HCT116 (cell line): ENCODE measurements at regions not wholly inside any gene's neighbourhood (a gene's known extent, or its start where the extent isn't known, plus 50 kb on each side); places are given as distances from the start of the nearest gene placed in this dataset.
"Not testable (repeated sequence)": the region's sequence is repeated elsewhere in the genome, so short reads cannot be mapped to it uniquely, and the experiment has no call there.

Experiments
- ATAC-seq: fragments of 200-7000 bp; cut with Tn5 transposase; 2 replicates; pipeline ENCODE4 v1.9.1; 2020; ENCODE audit warnings: mild to moderate bottlenecking, moderate library complexity
- BruUV-seq: library from RNA; stranded (reverse); fragments of 400-500 nt; replicated peaks from 2 replicates; lab custom pipeline; 2021; lab: Mats Ljungman, UMichigan
- CTCF ChIA-PET: fragments of 300-600 bp; sonication (Branson Sonifier 250); formaldehyde crosslinking; loops from one replicate; lab custom pipeline; 2021; ENCODE audit warnings: antibody characterized with exemption; lab: Charles Lee
- POLR2A ChIA-PET: fragments of 300-600, 350-600 bp; sonication (Branson Sonifier 250); formaldehyde crosslinking; loops from one replicate; lab custom pipeline; 2021; ENCODE audit warnings: antibody characterized with exemption; lab: Charles Lee
- RAD21 ChIA-PET, 2 experiments: fragments of 300-600 bp; sonication (Branson Sonifier 250); formaldehyde crosslinking; loops; one replicate each; lab custom pipeline; 2023; ENCODE audit warnings: low total read pairs in 2 of 2; ENCODE audit not compliant: uncharacterized antibody in 2 of 2, unreplicated experiment in 2 of 2, low non-redundant PET in 1 of 2; lab: Charles Lee
- DNase-seq: peaks from one replicate; pipeline ENCODE4 v3.0.0-alpha.2; 2010; ENCODE audit warnings: low read depth, low spot score
- H2AFZ ChIP-seq: fragments of 200-600 bp; shearing (Covaris generic), sonication (generic); 2 replicates; pipeline ENCODE4 v1.6.1; 2017; ENCODE audit warnings: low read depth, mixed run types, mixed read lengths, antibody characterized with exemption, low read length; ENCODE audit not compliant: poor library complexity, severe bottlenecking
- H3K27ac ChIP-seq: 2 replicates; pipeline ENCODE4 v1.5.1; 2012; ENCODE audit warnings: low read depth, low read length
- H3K27me3 ChIP-seq: fragments of 200-600 bp; sonication (generic); 2 replicates; pipeline ENCODE4 v1.6.1; 2016; ENCODE audit warnings: mixed run types, low read length, mixed read lengths; ENCODE audit not compliant: insufficient read depth
- H3K36me3 ChIP-seq, 2 experiments: fragments of 200-500 bp in 1 of 2; fragments of 200-600 bp in 1 of 2; sonication (Bioruptor generic) in 1 of 2; sonication (generic) in 1 of 2; 2 replicates each; pipeline versions ENCODE4 v1.5.1 to v1.6.1; 2014 to 2016; ENCODE audit warnings: low read length in 2 of 2, inconsistent platforms in 1 of 2, mixed read lengths in 1 of 2, mixed run types in 1 of 2; ENCODE audit not compliant: insufficient read depth in 2 of 2, control insufficient read depth in 1 of 2
- H3K4me1 ChIP-seq, 2 experiments: fragments of 200-600 bp in 1 of 2; sonication (generic) in 1 of 2; 2 replicates each; pipeline versions ENCODE4 v1.5.1 to v1.6.1; 2012 to 2017; ENCODE audit warnings: low read length in 2 of 2, inconsistent platforms in 1 of 2, mild to moderate bottlenecking in 1 of 2, mixed read lengths in 1 of 2, mixed run types in 1 of 2, moderate library complexity in 1 of 2; ENCODE audit not compliant: insufficient read depth in 2 of 2, control insufficient read depth in 1 of 2
- H3K4me2 ChIP-seq: fragments of 200-600 bp; sonication (generic); 2 replicates; pipeline ENCODE4 v1.6.1; 2017; ENCODE audit warnings: mixed run types, low read length, mixed read lengths
- H3K4me3 ChIP-seq, 2 experiments: fragments of 200-600 bp in 1 of 2; sonication (generic) in 1 of 2; replicated peaks in 1 of 2; 2 replicates each; pipeline ENCODE4 v1.5.1; 2011 to 2016; ENCODE audit warnings: low read length in 2 of 2, control low read depth in 1 of 2, low read depth in 1 of 2, mild to moderate bottlenecking in 1 of 2, mixed read lengths in 1 of 2, mixed run types in 1 of 2
- H3K79me2 ChIP-seq: fragments of 200-600 bp; sonication (generic); 2 replicates; pipeline ENCODE4 v1.6.1; 2017; ENCODE audit warnings: mild to moderate bottlenecking, mixed run types, low read length, moderate library complexity, mixed read lengths; ENCODE audit not compliant: insufficient read depth
- H3K9ac ChIP-seq: fragments of 200-600 bp; sonication (generic); 2 replicates; pipeline ENCODE4 v1.6.1; 2016; ENCODE audit warnings: low read length, mixed read lengths
- H3K9me2 ChIP-seq: fragments of 200-600 bp; sonication (generic), shearing (Covaris generic); 2 replicates; pipeline ENCODE4 v1.6.1; 2017; ENCODE audit warnings: mixed run types, mild to moderate bottlenecking, moderate library complexity; ENCODE audit not compliant: insufficient read depth
- H3K9me3 ChIP-seq, 2 experiments: fragments of 200-500 bp in 1 of 2; fragments of 200-600 bp in 1 of 2; sonication (Bioruptor generic) in 1 of 2; sonication (generic) in 1 of 2; 2 replicates each; pipeline ENCODE4 v1.6.1; 2014 to 2017; ENCODE audit warnings: low read length in 2 of 2, mixed read lengths in 2 of 2, inconsistent platforms in 1 of 2, low read depth in 1 of 2, mild to moderate bottlenecking in 1 of 2, mixed run types in 1 of 2, moderate library complexity in 1 of 2; ENCODE audit not compliant: control insufficient read depth in 1 of 2, insufficient read depth in 1 of 2
- H4K20me1 ChIP-seq: fragments of 200-600 bp; sonication (generic), shearing (Covaris generic); 2 replicates; pipeline ENCODE4 v1.6.1; 2017; ENCODE audit warnings: mixed run types, mild to moderate bottlenecking, moderate library complexity; ENCODE audit not compliant: insufficient read depth
- CBX3 ChIP-seq: IDR thresholded peaks from 2 replicates; pipeline ENCODE4 v1.6.1; 2012; ENCODE audit warnings: low read depth
- EGR1 ChIP-seq: IDR thresholded peaks from 2 replicates; pipeline ENCODE4 v1.6.1; 2012; ENCODE audit warnings: low read depth
- FOSL1 ChIP-seq: IDR thresholded peaks from 2 replicates; pipeline ENCODE4 v1.6.1; 2012; ENCODE audit warnings: low read depth
- POLR2A ChIP-seq: IDR thresholded peaks from 2 replicates; pipeline ENCODE4 v1.7.0; 2011; ENCODE audit warnings: borderline replicate concordance; ENCODE audit not compliant: insufficient read depth, insufficient read length; ENCODE audit errors: extremely low read depth
- SIN3A ChIP-seq: IDR thresholded peaks from 2 replicates; pipeline ENCODE4 v1.6.1; 2012; ENCODE audit warnings: low read depth
- SP1 ChIP-seq: IDR thresholded peaks from 2 replicates; pipeline ENCODE4 v1.6.1; 2012; ENCODE audit warnings: low read depth
- YY1 ChIP-seq: IDR thresholded peaks from 2 replicates; pipeline ENCODE4 v1.6.1; 2011; ENCODE audit warnings: low read length, low read depth, moderate library complexity, mild to moderate bottlenecking; ENCODE audit not compliant: insufficient replicate concordance; ENCODE audit errors: extremely low read depth
- ZFX ChIP-seq: fragments of 450-650 bp; IDR thresholded peaks from 2 replicates; pipeline ENCODE4 v1.6.1; 2017
- intact Hi-C: fragments of 100-400 bp; cut with micrococcal nuclease; formaldehyde crosslinking; loops from 2 replicates; pipeline ENCODE4 v1.10.0; 2022
- TF ChIP-seq, protein P1 (sequence below): IDR thresholded peaks from 2 replicates; pipeline ENCODE4 v1.6.1; 2011; ENCODE audit warnings: mild to moderate bottlenecking, low read length, moderate library complexity; ENCODE audit not compliant: insufficient replicate concordance; ENCODE audit errors: extremely low read depth
- TF ChIP-seq, protein P2 (sequence below): IDR thresholded peaks from 2 replicates; pipeline ENCODE4 v1.6.1; 2012

DNA sequence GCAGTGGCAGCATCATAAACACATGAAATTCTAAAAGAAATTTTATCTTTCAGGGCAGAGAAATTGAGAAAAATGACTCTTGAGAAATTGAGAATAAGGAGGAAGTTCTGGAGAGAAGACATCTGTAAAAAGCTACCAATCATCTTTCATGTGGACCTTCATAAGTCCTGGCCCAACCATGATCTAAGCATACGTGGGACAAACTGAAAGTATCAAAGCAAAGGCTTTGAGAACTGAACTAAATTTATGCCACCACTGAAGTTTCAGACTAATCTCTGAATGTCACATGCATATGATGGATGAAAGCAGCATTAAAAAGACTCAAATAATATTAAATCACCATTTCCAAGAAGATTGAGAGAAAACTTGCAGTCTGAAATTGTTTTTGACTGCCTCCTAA, 1502.8 kb upstream of the LRRTM3 start:
- POLR2A ChIA-PET: no interaction called here
- Histone ChIP-seq H4K20me1 (no peaks in the 10 kb centered on the region), H3K36me3 (no peaks in the 10 kb centered on the region), H3K9ac (no peak overlapping the region), H3K4me1 (no peaks in the 10 kb centered on the region), H2AFZ (no peak overlapping the region), H3K9me3 (no peaks in the 10 kb centered on the region), H3K27me3 (no peaks in the 10 kb centered on the region), H3K27ac (no peak overlapping the region), H3K79me2 (no peaks in the 10 kb centered on the region), H3K4me3 (no peak overlapping the region), H3K9me2 (no peaks in the 10 kb centered on the region), H3K4me2 (no peak overlapping the region)
- TF ChIP-seq, protein P1, sequence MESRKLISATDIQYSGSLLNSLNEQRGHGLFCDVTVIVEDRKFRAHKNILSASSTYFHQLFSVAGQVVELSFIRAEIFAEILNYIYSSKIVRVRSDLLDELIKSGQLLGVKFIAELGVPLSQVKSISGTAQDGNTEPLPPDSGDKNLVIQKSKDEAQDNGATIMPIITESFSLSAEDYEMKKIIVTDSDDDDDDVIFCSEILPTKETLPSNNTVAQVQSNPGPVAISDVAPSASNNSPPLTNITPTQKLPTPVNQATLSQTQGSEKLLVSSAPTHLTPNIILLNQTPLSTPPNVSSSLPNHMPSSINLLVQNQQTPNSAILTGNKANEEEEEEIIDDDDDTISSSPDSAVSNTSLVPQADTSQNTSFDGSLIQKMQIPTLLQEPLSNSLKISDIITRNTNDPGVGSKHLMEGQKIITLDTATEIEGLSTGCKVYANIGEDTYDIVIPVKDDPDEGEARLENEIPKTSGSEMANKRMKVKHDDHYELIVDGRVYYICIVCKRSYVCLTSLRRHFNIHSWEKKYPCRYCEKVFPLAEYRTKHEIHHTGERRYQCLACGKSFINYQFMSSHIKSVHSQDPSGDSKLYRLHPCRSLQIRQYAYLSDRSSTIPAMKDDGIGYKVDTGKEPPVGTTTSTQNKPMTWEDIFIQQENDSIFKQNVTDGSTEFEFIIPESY: no peak
- TF ChIP-seq SP1 (no peak), EGR1 (no peak), FOSL1 (no peak), POLR2A (no peak), ZFX (no peak), CBX3 (no peak), YY1 (no peak), SIN3A (no peak)
- TF ChIP-seq, protein P2, sequence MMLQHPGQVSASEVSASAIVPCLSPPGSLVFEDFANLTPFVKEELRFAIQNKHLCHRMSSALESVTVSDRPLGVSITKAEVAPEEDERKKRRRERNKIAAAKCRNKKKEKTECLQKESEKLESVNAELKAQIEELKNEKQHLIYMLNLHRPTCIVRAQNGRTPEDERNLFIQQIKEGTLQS: no peak
- intact Hi-C loops: no loop called here
- DNase-seq (no peak), ATAC-seq (no peak)
- BruUV-seq: no TSS peak
- CTCF ChIA-PET: no interaction called here
- RAD21 ChIA-PET: no interaction called here

DNA sequence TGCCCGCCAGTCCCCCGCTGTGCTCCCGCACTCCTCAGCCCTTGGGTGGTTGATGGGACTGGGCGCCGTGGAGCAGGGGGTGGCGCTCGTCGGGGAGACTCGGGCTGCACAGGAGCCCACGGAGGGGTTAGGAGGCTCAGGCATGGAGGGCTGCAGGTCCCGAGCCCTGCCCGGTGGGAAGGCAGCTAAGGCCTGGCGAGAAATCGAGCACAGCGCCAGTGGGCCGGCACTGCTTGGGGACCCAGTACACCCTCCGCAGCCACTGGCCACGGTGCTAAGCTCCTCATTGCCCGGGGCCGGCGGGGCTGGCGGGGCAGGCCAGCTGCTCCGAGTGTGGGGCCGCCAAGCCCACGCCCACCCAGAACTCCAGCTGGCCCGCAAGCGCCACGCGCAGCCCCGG, 1496.5 kb upstream of the LRRTM3 start:
- H3K27ac ChIP-seq, BruUV-seq, H3K4me2 ChIP-seq, H4K20me1 ChIP-seq, H2AFZ ChIP-seq, H3K9me2 ChIP-seq, H3K4me1 ChIP-seq, POLR2A ChIA-PET, RAD21 ChIA-PET, H3K36me3 ChIP-seq, ATAC-seq, H3K79me2 ChIP-seq, H3K9me3 ChIP-seq, CTCF ChIA-PET, H3K9ac ChIP-seq, intact Hi-C loops, H3K4me3 ChIP-seq, H3K27me3 ChIP-seq, DNase-seq: not testable (repeated sequence)
